HCT116 (cell line): ENCODE measurements at regions not wholly inside any gene's neighbourhood (a gene's known extent, or its start where the extent isn't known, plus 50 kb on each side); places are given as distances from the start of the nearest gene placed in this dataset.

Experiments used
- ATAC-seq: fragments of 200-7000 bp; cut with Tn5 transposase; 2 replicates; pipeline ENCODE4 v1.9.1; 2020; ENCODE audit warnings: mild to moderate bottlenecking, moderate library complexity
- BruUV-seq: library from RNA; stranded (reverse); fragments of 400-500 nt; replicated peaks from 2 replicates; lab custom pipeline; 2021; lab: Mats Ljungman, UMichigan
- CTCF ChIA-PET: fragments of 300-600 bp; sonication (Branson Sonifier 250); formaldehyde crosslinking; loops from one replicate; lab custom pipeline; 2021; ENCODE audit warnings: antibody characterized with exemption; lab: Charles Lee
- POLR2A ChIA-PET: fragments of 300-600, 350-600 bp; sonication (Branson Sonifier 250); formaldehyde crosslinking; loops from one replicate; lab custom pipeline; 2021; ENCODE audit warnings: antibody characterized with exemption; lab: Charles Lee
- RAD21 ChIA-PET, 2 experiments: fragments of 300-600 bp; sonication (Branson Sonifier 250); formaldehyde crosslinking; loops; one replicate each; lab custom pipeline; 2023; ENCODE audit warnings: low total read pairs in 2 of 2; ENCODE audit not compliant: uncharacterized antibody in 2 of 2, unreplicated experiment in 2 of 2, low non-redundant PET in 1 of 2; lab: Charles Lee
- DNase-seq: peaks from one replicate; pipeline ENCODE4 v3.0.0-alpha.2; 2010; ENCODE audit warnings: low read depth, low spot score
- H2AFZ ChIP-seq: fragments of 200-600 bp; shearing (Covaris generic), sonication (generic); 2 replicates; pipeline ENCODE4 v1.6.1; 2017; ENCODE audit warnings: low read depth, mixed run types, mixed read lengths, antibody characterized with exemption, low read length; ENCODE audit not compliant: poor library complexity, severe bottlenecking
- H3K27ac ChIP-seq: 2 replicates; pipeline ENCODE4 v1.5.1; 2012; ENCODE audit warnings: low read depth, low read length
- H3K27me3 ChIP-seq: fragments of 200-600 bp; sonication (generic); 2 replicates; pipeline ENCODE4 v1.6.1; 2016; ENCODE audit warnings: mixed run types, low read length, mixed read lengths; ENCODE audit not compliant: insufficient read depth
- H3K36me3 ChIP-seq, 2 experiments: fragments of 200-500 bp in 1 of 2; fragments of 200-600 bp in 1 of 2; sonication (Bioruptor generic) in 1 of 2; sonication (generic) in 1 of 2; 2 replicates each; pipeline versions ENCODE4 v1.5.1 to v1.6.1; 2014 to 2016; ENCODE audit warnings: low read length in 2 of 2, inconsistent platforms in 1 of 2, mixed read lengths in 1 of 2, mixed run types in 1 of 2; ENCODE audit not compliant: insufficient read depth in 2 of 2, control insufficient read depth in 1 of 2
- H3K4me1 ChIP-seq, 2 experiments: fragments of 200-600 bp in 1 of 2; sonication (generic) in 1 of 2; 2 replicates each; pipeline versions ENCODE4 v1.5.1 to v1.6.1; 2012 to 2017; ENCODE audit warnings: low read length in 2 of 2, inconsistent platforms in 1 of 2, mild to moderate bottlenecking in 1 of 2, mixed read lengths in 1 of 2, mixed run types in 1 of 2, moderate library complexity in 1 of 2; ENCODE audit not compliant: insufficient read depth in 2 of 2, control insufficient read depth in 1 of 2
- H3K4me2 ChIP-seq: fragments of 200-600 bp; sonication (generic); 2 replicates; pipeline ENCODE4 v1.6.1; 2017; ENCODE audit warnings: mixed run types, low read length, mixed read lengths
- H3K4me3 ChIP-seq, 2 experiments: fragments of 200-600 bp in 1 of 2; sonication (generic) in 1 of 2; replicated peaks in 1 of 2; 2 replicates each; pipeline ENCODE4 v1.5.1; 2011 to 2016; ENCODE audit warnings: low read length in 2 of 2, control low read depth in 1 of 2, low read depth in 1 of 2, mild to moderate bottlenecking in 1 of 2, mixed read lengths in 1 of 2, mixed run types in 1 of 2
- H3K79me2 ChIP-seq: fragments of 200-600 bp; sonication (generic); 2 replicates; pipeline ENCODE4 v1.6.1; 2017; ENCODE audit warnings: mild to moderate bottlenecking, mixed run types, low read length, moderate library complexity, mixed read lengths; ENCODE audit not compliant: insufficient read depth
- H3K9ac ChIP-seq: fragments of 200-600 bp; sonication (generic); 2 replicates; pipeline ENCODE4 v1.6.1; 2016; ENCODE audit warnings: low read length, mixed read lengths
- H3K9me2 ChIP-seq: fragments of 200-600 bp; sonication (generic), shearing (Covaris generic); 2 replicates; pipeline ENCODE4 v1.6.1; 2017; ENCODE audit warnings: mixed run types, mild to moderate bottlenecking, moderate library complexity; ENCODE audit not compliant: insufficient read depth
- H3K9me3 ChIP-seq, 2 experiments: fragments of 200-500 bp in 1 of 2; fragments of 200-600 bp in 1 of 2; sonication (Bioruptor generic) in 1 of 2; sonication (generic) in 1 of 2; 2 replicates each; pipeline ENCODE4 v1.6.1; 2014 to 2017; ENCODE audit warnings: low read length in 2 of 2, mixed read lengths in 2 of 2, inconsistent platforms in 1 of 2, low read depth in 1 of 2, mild to moderate bottlenecking in 1 of 2, mixed run types in 1 of 2, moderate library complexity in 1 of 2; ENCODE audit not compliant: control insufficient read depth in 1 of 2, insufficient read depth in 1 of 2
- H4K20me1 ChIP-seq: fragments of 200-600 bp; sonication (generic), shearing (Covaris generic); 2 replicates; pipeline ENCODE4 v1.6.1; 2017; ENCODE audit warnings: mixed run types, mild to moderate bottlenecking, moderate library complexity; ENCODE audit not compliant: insufficient read depth
- ATF3 ChIP-seq: IDR thresholded peaks from 2 replicates; pipeline ENCODE4 v1.6.1; 2012
- CBX3 ChIP-seq: IDR thresholded peaks from 2 replicates; pipeline ENCODE4 v1.6.1; 2012; ENCODE audit warnings: low read depth
- CEBPB ChIP-seq: IDR thresholded peaks from 2 replicates; pipeline ENCODE4 v1.6.1; 2012; ENCODE audit warnings: low read depth
- EGR1 ChIP-seq: IDR thresholded peaks from 2 replicates; pipeline ENCODE4 v1.6.1; 2012; ENCODE audit warnings: low read depth
- ELF1 ChIP-seq: IDR thresholded peaks from 2 replicates; pipeline ENCODE4 v1.6.1; 2012; ENCODE audit warnings: low read depth, borderline replicate concordance
- EZH2 ChIP-seq: fragments of 200-600 bp; sonication (generic); IDR thresholded peaks from 2 replicates; pipeline ENCODE4 v1.6.1; 2017; ENCODE audit warnings: antibody characterized with exemption, mixed run types
- EZH2phosphoT487 ChIP-seq: fragments of 200-600 bp; IDR thresholded peaks from 2 replicates; pipeline ENCODE4 v1.6.1; 2018; ENCODE audit warnings: antibody characterized with exemption, borderline replicate concordance
- POLR2AphosphoS5 ChIP-seq: IDR thresholded peaks from 2 replicates; pipeline ENCODE4 v1.6.1; 2011; ENCODE audit warnings: mild to moderate bottlenecking, low read depth, low read length, moderate library complexity
- SP1 ChIP-seq: IDR thresholded peaks from 2 replicates; pipeline ENCODE4 v1.6.1; 2012; ENCODE audit warnings: low read depth
- SRF ChIP-seq: IDR thresholded peaks from 2 replicates; pipeline ENCODE4 v1.6.1; 2012; ENCODE audit warnings: low read depth
- TCF7L2 ChIP-seq: IDR thresholded peaks from 2 replicates; pipeline ENCODE4 v1.7.0; 2011; ENCODE audit warnings: borderline replicate concordance, inconsistent platforms; ENCODE audit not compliant: insufficient read depth, insufficient read length; ENCODE audit errors: extremely low read depth
- ZBTB33 ChIP-seq: IDR thresholded peaks from 2 replicates; pipeline ENCODE4 v1.6.1; 2011; ENCODE audit warnings: mild to moderate bottlenecking, low read length, moderate library complexity; ENCODE audit not compliant: insufficient replicate concordance; ENCODE audit errors: extremely low read depth
- ZNF274 ChIP-seq: fragments of 200-500 bp; sonication (Bioruptor generic); IDR thresholded peaks from 2 replicates; pipeline ENCODE4 v1.6.1; 2014; ENCODE audit warnings: mild to moderate bottlenecking, low read depth, low read length, inconsistent platforms
- intact Hi-C: fragments of 100-400 bp; cut with micrococcal nuclease; formaldehyde crosslinking; loops from 2 replicates; pipeline ENCODE4 v1.10.0; 2022

GRCh38 chr18:78725426-78725825 lies 254.2 kb upstream of the SALL3 start:
- Histone ChIP-seq H3K4me2 (no peak overlapping the region), H3K9ac (no peak overlapping the region), H3K27me3 (peaks cover 23% of the 10 kb centered on the region), H3K4me1 (no peaks in the 10 kb centered on the region), H2AFZ (no peak overlapping the region), H4K20me1 (no peaks in the 10 kb centered on the region), H3K9me2 (no peaks in the 10 kb centered on the region), H3K27ac (no peak overlapping the region), H3K36me3 (no peaks in the 10 kb centered on the region), H3K79me2 (no peaks in the 10 kb centered on the region), H3K4me3 (no peak overlapping the region), H3K9me3 (no peaks in the 10 kb centered on the region)
- ChIA-PET CTCF (no interaction called here), POLR2A (no interaction called here), RAD21 (no interaction called here)
- TF ChIP-seq POLR2AphosphoS5 (no peak), EZH2phosphoT487 (no peak), EZH2 (no peak), ZBTB33 (no peak), ATF3 (no peak), CEBPB (no peak), TCF7L2 (no peak), ELF1 (no peak), EGR1 (no peak), SRF (no peak), ZNF274 (no peak), CBX3 (no peak), SP1 (no peak)
- intact Hi-C loops = no loop called here
- BruUV-seq = no TSS peak
- ATAC-seq (no peak), DNase-seq (no peak)
